HG03575 (cell line): ENCODE measurements at regions not wholly inside any gene's neighbourhood (a gene's known extent, or its start where the extent isn't known, plus 50 kb on each side); places are given as distances from the start of the nearest gene placed in this dataset.
"Not testable (repeated sequence)": the region's sequence is repeated elsewhere in the genome, so short reads cannot be mapped to it uniquely, and the experiment has no call there.

Experiments
- ATAC-seq: cut with Tn5 transposase; IDR thresholded peaks from one replicate; pipeline ENCODE4 v1.9.1; 2021; ENCODE audit not compliant: unreplicated experiment, insufficient number of reproducible peaks, low FRiP score; ENCODE audit errors: extremely low read depth

DNA sequence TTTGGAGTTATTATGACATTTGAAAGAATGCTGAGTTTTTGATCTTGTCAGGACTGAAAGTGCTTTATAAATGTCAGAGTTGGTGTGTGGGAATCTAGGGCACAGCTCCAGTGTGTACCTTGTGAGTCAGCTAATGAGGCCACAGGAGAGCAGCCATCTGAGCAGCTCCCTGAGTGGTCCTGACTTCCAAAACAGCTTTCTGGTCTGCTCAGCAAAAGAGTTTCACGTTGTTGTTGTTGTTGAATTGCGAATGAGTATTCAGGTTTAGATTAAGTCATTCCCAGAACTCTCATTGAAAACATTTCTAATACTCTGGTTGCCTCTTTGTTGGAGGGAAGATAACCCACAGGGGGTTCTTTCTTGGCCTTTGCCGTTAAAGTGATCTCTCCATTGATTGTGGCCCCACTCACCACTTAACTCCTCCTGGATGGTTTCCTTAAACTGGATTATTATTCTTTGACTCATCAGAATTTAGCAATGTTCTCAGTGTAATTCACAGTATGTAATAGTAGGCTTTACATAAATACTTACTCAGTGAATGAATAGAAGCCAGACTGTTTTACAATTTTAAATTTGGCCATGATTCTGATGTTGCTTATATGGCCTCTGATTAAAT, 125.1 kb upstream of the SGCD start:
- no peak for ATAC-seq

GRCh38 chr5:156208271-156208670, 118.7 kb upstream of the SGCD start:
- ATAC-seq, result no peak

- ATAC-seq, result no peak
Measured at GRCh38 chr5:156218367-156219158, 108.4 kb upstream of the SGCD start.

GRCh38 chr5:156219483-156220005, 107.4 kb upstream of the SGCD start:
- no peak for ATAC-seq

GRCh38 chr5:156221816-156222215, 105.1 kb upstream of the SGCD start:
- no peak for ATAC-seq

DNA sequence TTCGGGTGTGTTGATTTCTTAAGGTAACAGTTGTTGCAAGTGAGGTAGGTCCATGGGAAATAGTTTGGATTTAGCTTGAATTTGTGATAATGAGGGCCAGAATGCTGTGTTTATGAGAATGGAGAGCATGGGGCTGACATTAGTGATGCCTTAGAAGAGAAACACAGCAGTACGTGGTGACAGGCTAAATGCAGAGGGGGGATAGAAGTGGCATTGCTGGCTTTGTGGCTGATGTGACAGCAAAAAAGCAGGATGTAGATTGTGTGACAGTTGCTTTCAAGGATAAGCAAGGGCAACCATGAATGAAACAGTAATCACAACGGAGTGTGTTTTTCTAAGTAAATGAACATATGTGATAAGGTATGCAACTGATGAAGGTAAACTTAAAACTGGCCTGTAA, 103.4 kb upstream of the SGCD start:
- no peak for ATAC-seq

DNA sequence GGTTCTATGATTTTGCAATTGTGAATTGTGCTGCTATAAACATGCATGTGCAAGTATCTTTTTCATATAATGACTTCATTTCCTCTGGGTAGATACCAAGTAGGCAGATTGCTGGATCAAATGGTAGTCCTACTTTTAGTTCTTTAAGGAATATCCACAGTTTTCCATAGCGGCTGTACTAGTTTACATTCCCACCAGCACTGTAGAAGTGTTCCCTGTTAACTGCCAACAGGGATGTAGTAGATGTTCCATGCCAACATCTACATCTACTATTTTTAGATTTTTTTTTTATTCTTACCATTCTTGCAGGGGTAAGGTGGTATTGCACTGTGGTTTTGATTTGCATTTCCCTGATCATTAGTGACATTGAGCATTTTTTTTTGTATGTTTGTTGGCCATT, 100.5 kb upstream of the SGCD start:
- not testable (repeated sequence) for ATAC-seq

GRCh38 chr5:156230887-156231286, 96.1 kb upstream of the SGCD start:
- no peak for ATAC-seq

DNA sequence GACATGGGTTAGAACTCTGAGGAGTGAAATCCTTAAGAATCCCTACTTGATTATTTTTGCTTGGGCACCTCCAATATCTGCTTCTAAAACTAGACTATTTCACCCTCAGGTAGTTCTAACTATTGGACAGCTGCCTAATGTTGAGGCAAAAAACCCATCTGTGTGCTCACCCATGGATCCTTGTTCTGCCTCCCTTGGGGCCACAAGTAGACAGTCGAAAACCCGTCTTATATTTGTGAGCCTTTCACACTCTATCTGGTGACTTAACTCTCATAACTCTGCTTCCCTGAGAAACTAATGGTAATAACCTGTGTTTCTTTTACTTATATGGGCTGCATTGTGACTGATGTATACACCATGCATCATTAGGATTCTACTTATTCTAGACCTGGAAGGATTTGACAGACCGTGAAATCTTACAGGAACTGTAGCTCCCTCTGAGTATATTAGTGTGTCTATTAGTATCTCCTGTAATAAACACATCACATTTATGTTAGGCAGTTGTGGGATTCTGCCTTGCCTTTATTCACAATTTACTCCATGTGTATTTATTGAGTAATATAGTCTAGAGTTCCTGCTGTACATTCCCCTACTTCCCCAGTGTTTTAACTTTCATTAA, 94.6 kb upstream of the SGCD start:
- no peak for ATAC-seq

DNA sequence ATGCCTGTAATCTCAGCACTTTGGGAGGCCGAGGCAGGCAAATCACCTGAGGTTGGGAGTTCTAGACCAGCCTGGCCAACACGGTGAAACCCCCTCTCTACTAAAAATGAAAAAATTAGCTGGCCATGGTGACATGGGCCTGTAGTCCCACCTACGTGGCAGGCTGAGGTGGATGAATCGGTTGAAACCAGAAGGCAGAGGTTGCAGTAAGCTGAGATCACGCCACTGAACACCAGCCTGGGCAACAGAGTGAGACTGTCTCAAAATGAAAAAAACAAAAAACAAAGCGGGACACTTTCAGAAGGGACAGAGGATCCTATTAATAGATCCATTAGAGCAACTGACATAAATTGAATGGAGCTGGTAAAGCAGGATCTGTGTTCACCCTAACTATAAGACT, 89.6 kb upstream of the SGCD start:
- no peak for ATAC-seq

DNA sequence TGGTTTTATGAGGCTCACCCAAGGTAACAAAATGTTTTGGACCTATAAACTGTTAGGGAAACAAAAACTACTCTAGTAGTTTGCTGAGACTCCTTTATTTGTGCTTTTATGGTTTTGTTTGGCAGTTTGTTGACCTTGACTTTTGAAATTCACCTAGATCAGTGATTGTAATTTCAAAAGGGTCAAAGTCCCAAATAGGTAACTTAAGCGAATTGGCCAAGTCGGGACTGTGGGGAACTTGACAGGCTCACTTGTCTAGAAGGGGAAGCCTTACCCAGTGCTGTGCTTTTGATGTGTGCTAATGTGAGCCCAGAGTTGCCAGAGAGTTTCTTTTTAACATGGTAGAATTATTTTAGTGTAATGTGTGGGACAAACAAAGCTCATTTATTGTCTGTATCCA, 87.2 kb upstream of the SGCD start:
- ATAC-seq, result no peak

DNA sequence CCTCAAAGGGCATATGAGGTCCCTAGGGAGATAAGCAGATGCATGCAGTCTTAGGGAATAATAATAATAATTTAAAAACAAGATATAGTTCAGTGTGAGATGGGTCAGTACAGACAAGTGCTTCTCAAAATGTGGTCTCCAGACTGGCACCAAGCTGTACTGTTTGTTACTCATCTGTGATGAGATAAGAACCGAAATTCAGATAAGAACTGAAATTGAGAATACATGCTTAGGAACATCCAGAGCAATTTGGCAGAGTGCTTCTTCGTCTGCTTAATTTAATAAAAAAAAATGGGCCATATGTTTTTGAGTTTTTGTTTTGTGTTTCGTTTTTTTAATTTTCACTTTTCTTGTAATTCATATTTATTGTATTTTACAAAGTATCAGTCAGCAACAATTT, 86.5 kb upstream of the SGCD start:
- ATAC-seq, result no peak

DNA sequence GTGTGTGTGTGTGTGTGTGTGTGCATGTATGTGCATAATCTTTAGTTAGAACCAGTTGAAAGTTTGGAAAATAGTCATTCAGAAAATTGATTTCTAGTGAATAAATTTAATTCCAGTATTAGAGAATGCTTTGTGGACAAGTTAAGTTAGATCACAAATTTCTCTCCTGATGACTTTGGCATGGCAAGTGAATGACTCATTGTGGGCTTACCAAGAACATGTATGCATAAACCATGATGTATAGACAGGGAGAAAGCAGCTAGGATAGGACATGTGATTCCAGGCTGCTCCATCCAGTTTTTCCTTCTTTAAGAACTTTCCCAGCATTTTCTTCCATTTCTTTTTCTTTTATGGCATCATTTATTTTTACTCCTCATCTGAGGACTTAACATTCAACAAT, 85.7 kb upstream of the SGCD start:
- no peak for ATAC-seq

DNA sequence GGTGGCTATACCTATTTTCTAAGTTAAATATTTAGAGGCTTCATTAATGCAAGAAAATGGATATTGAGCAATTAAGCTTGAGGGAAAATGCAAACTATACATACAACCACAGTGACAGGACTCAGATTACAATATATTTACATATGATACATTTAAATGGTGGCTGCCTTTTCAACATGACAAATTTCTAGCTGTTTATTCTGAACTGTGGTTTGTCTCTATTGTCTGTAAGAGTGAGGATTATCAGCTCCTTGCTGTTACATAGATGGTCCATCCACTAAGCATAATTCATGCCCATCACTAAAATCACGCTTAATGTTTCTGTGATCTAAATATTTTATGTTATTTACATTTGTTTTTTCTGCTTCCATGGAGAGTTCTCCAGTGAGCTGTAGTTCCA, 81.1 kb upstream of the SGCD start:
- ATAC-seq, result no peak

DNA sequence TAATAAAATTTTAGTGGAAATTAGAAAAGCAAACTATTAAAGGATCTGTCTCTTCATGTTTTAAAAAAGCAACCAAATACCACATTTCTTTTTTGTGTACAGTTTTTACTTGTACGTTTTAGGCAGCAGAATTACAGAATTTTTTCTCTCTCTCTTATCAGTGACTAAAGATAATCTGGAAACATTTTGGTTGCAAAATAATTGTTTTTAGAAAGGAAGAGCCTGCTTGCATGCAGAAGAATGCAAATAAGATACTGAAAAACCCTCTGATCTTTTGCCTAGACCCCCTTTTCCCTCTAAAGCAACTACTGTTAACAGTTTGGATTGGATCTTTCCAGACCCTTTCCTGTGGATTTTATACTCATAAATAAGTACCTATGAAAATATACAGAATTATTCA, 75.9 kb upstream of the SGCD start:
- ATAC-seq, result no peak

DNA sequence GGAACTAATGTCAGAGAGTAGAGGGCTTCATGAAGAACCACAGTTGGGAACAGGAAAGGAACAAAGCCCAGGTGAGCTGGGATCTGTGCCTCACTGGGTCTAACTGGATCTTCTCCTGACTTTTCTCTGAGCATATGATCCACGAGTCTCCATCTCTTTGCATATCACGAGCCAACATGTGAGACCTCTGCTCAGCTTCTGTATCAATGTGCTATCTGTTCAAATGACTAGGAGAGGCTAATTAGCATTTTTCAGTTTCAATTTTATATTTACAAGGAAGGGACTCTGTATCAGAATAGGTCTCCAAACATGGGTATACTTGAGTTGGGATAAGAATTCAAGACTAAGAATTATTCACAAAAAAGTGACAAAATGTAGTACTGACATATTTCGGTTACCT, 73.8 kb upstream of the SGCD start:
- ATAC-seq, result no peak

DNA sequence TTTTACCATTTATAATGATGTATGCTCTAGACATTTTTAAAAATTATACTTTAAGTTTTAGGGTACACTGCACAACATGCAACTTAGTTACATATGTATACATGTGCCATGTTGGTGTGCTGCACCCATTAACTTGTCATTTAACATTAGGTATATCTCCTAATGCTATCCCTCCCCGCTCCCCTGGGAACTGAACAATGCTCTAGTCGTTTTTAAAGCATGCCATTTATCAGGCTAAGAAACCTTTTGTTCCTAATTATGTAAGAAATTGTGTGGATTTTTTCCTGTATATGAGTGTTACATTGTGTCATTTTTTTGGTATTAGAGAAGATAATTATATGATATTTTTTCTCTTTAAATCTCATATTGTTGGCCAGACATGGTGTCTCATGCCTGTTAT, 72.8 kb upstream of the SGCD start:
- no peak for ATAC-seq

DNA sequence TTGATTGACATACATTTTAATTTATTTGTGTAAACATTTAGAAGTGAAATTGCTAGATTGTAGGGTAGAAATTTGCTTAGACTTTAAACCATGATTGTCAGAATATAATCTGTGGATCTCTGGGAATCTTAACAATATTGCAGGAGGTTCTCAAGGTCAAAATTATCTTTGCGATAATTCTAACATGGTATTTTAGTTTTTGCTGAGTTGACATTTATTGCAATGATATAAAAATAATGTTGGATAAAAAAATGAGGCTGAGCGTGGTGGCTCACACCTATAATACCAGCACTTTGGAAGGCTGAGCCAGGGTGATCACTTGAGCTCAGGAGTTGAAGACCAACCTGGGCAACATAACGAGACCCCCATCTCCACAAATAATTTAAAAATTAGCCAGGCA, 70.3 kb upstream of the SGCD start:
- ATAC-seq, result no peak

DNA sequence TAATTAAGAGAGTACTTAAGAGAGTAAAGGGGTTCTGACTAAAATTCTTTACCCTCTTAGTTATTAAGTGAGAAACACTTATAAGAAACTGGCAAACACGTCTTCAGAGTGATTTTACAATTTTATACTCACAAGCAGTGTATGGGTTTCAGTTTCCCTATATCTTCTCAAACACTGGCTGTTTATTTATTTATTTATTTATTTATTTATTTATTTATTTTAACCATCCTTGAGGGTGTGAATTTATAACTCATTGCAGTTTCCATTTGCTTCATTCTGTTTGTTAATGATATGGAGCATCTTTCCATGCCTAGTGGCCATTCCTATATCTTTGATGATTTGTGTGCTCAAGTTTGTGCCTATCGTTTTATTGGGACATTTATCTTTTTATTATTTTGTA, 68.0 kb upstream of the SGCD start:
- ATAC-seq, result no peak

- no peak for ATAC-seq
Measured at GRCh38 chr5:156259618-156260017, 67.3 kb upstream of the SGCD start.
